Breast epithelium (tissue), 3 donors: ENCODE measurements at regions not wholly inside any gene's neighbourhood (a gene's known extent, or its start where the extent isn't known, plus 50 kb on each side); places are given as distances from the start of the nearest gene placed in this dataset.

Experiments used
- POLR2A ChIP-seq: fragments of 450-650 bp; IDR thresholded peaks from one replicate; pipeline ENCODE4 v1.6.1; 2016; ENCODE audit warnings: antibody characterized with exemption, mild to moderate bottlenecking, moderate library complexity
- POLR2AphosphoS5 ChIP-seq, 3 donors: sonication (generic); formaldehyde crosslinking; IDR thresholded peaks; one replicate each; pipeline ENCODE4 v1.6.1; 2017; ENCODE audit warnings: antibody characterized with exemption in 3 of 3
- TF ChIP-seq, protein P1 (sequence below), 3 donors: fragments of 450-650 bp; IDR thresholded peaks; one replicate each; pipeline ENCODE4 v1.5.1; 2016 to 2017; ENCODE audit warnings: antibody characterized with exemption in 3 of 3, mild to moderate bottlenecking in 3 of 3, moderate library complexity in 3 of 3

DNA sequence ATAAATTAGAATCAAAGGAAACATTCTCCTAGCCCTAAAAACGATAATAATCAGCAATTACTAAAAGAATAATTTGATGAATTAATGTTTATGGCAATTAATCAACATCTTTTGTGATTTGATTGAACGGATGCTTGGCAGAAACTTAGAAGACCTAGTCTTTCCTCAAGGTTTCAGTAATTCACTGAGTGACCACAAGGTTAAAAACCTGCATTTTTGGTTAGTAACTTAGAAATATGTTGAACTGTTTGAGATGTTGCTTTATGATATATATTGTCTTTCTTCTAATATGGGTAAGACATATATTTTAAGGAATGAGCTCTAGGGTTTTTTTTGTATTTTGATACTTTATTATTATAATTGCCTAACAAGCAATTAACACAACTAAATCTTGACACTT is 793.0 kb upstream of the NDST4 start:
- TF ChIP-seq POLR2A: no peak
- TF ChIP-seq, protein P1, sequence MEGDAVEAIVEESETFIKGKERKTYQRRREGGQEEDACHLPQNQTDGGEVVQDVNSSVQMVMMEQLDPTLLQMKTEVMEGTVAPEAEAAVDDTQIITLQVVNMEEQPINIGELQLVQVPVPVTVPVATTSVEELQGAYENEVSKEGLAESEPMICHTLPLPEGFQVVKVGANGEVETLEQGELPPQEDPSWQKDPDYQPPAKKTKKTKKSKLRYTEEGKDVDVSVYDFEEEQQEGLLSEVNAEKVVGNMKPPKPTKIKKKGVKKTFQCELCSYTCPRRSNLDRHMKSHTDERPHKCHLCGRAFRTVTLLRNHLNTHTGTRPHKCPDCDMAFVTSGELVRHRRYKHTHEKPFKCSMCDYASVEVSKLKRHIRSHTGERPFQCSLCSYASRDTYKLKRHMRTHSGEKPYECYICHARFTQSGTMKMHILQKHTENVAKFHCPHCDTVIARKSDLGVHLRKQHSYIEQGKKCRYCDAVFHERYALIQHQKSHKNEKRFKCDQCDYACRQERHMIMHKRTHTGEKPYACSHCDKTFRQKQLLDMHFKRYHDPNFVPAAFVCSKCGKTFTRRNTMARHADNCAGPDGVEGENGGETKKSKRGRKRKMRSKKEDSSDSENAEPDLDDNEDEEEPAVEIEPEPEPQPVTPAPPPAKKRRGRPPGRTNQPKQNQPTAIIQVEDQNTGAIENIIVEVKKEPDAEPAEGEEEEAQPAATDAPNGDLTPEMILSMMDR (IDR thresholded peaks at IDR 0.05): no peak
- TF ChIP-seq POLR2AphosphoS5 (IDR thresholded peaks at IDR 0.05): no peak
